ENCODE measurements at regions not wholly inside any gene's neighbourhood (a gene's known extent, or its start where the extent isn't known, plus 50 kb on each side); places are given as distances from the start of the nearest gene placed in this dataset.

DNA sequence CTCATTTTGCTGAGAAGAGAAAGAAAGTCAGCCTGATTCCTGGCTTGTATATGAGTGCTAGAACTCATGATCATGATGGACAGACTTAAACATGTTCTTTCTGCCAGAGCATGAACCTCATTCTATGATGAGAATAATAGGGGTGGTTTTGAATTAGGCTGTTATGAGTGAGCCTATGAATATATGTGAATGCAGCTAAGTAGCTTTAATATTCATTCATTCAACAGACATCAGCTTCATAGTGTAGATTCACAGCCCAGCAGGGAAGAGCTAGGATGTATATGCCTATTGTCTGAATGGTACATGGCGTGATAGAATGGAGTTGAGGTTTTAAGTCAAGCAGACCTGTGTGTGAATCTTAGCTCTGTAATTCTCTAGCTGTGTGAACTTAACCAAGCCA is 573.2 kb downstream of the DHX35 start (continued):
- TF ChIP-seq CHD7 (IDR thresholded peaks at IDR 0.05; ENCODE audit: insufficient replicate concordance, low read length) (no peak), TEAD4 (IDR thresholded peaks at IDR 0.05; ENCODE audit: low read depth, low read length) (no peak), KDM5A (IDR thresholded peaks at IDR 0.05; ENCODE audit: low read length) (no peak), SIRT6 (IDR thresholded peaks at IDR 0.05; ENCODE audit: low read length) (no peak), SIX5 (IDR thresholded peaks at IDR 0.05; ENCODE audit: low read depth, low read length) (no peak), ZNF274 (IDR thresholded peaks at IDR 0.05; ENCODE audit: borderline replicate concordance, extremely low read depth, low read length) (no peak), RFX5 (IDR thresholded peaks at IDR 0.05; ENCODE audit: borderline replicate concordance, low read depth, low read length) (no peak), TAF1 (IDR thresholded peaks at IDR 0.05; ENCODE audit: low read depth, low read length) (no peak), SP4 (IDR thresholded peaks at IDR 0.05; ENCODE audit: low read length) (no peak)
